ENCODE measurements at regions not wholly inside any gene's neighbourhood (a gene's known extent, or its start where the extent isn't known, plus 50 kb on each side); places are given as distances from the start of the nearest gene placed in this dataset.

DNA sequence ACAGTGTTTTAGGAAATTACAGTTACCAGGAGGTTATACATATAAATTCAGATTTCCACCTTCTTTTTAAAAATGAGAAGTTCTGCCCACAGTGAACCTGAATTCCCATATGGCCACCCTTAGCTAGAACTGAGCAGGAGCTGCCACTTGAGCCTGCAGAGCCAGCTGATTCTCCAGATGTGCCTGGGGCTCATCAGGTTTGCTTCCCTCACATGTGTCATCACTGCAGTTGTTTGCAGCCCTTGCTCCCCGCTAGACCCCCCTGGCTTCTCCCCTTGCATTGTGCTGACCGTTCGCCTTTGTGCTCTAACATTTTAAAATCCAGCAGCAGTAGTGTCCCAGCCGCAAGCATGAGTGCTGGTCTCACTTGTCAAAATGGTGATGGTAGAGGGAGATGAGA, 131.1 kb downstream of the UTRN start:
- TF ChIP-seq POLR2A (IDR thresholded peaks at IDR 0.05; ENCODE audit: control extremely low read depth in 1 of 2, low read depth in 2 of 2, low read length in 2 of 2): no peak
- no peak for TF ChIP-seq JUN (IDR thresholded peaks at IDR 0.05; ENCODE audit: low read depth, low read length)
- no peak for TF ChIP-seq POLR2AphosphoS5 (IDR thresholded peaks at IDR 0.05; ENCODE audit: low read depth, low read length)
- TF ChIP-seq EZH2 (IDR thresholded peaks at IDR 0.05; ENCODE audit: low read depth, low read length, severe bottlenecking): no peak
- no peak for TF ChIP-seq CTCF (IDR thresholded peaks at IDR 0.05; ENCODE audit: control extremely low read depth in 1 of 3, insufficient read depth in 1 of 3, low read depth in 1 of 3, low read length in 3 of 3)
- TF ChIP-seq SRF (IDR thresholded peaks at IDR 0.05; ENCODE audit: low read depth, low read length): no peak
- TF ChIP-seq TAF1 (IDR thresholded peaks at IDR 0.05; ENCODE audit: low read depth, low read length): no peak

Measured in H1 (cell line).